ENCODE measurements at regions not wholly inside any gene's neighbourhood (a gene's known extent, or its start where the extent isn't known, plus 50 kb on each side); places are given as distances from the start of the nearest gene placed in this dataset.

DNA sequence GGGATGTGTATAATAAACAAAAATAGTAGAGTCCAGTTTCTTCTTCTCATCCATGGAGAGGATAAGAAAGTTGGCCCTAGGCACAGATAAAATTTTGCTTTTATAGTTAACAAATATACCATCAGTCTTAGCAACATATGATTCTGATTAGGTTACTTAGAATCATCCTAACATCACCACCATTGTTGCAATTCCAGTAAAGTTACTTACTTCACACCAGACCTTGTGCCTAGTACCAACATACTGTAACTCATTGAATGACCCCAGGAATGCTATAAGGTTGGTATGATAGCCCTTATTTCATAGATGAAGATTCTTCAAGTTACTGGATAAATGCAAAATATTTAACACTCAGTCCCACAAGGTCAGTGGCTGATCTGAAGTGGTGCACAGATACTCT, 183.8 kb upstream of the ATP2B1 start:
- DNase-seq (ENCODE audit: extremely low spot score) = no peak
- POLR2A ChIA-PET = no interaction called here
- TF ChIP-seq, protein P1, sequence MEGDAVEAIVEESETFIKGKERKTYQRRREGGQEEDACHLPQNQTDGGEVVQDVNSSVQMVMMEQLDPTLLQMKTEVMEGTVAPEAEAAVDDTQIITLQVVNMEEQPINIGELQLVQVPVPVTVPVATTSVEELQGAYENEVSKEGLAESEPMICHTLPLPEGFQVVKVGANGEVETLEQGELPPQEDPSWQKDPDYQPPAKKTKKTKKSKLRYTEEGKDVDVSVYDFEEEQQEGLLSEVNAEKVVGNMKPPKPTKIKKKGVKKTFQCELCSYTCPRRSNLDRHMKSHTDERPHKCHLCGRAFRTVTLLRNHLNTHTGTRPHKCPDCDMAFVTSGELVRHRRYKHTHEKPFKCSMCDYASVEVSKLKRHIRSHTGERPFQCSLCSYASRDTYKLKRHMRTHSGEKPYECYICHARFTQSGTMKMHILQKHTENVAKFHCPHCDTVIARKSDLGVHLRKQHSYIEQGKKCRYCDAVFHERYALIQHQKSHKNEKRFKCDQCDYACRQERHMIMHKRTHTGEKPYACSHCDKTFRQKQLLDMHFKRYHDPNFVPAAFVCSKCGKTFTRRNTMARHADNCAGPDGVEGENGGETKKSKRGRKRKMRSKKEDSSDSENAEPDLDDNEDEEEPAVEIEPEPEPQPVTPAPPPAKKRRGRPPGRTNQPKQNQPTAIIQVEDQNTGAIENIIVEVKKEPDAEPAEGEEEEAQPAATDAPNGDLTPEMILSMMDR (IDR thresholded peaks at IDR 0.05; ENCODE audit: control extremely low read depth, extremely low read depth, low read depth, missing control alignments) = no peak
- CTCF ChIA-PET = no interaction called here

DNA sequence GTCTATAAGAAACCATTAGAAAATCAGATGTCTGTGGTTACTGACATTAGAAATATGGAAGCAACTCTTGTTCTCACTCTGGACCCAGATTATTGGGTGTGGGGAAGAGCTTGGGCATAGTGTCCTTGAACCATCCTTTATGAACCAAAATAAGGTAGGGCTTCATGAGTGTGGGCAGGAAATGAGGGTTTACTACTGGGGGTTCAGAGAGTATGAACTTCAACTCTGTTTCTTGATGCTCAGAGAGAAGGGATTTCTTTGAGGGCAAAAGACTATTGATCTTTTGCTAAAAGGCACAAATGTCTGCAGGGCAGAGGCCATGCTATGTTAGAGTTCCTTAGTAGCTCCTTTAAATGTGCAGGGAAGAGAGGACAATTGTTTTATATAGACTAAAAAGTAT, 183.3 kb upstream of the ATP2B1 start:
- no peak for DNase-seq (ENCODE audit: extremely low spot score)
- ChIA-PET POLR2A (no interaction called here), CTCF (no interaction called here)
- TF ChIP-seq, protein P1 (IDR thresholded peaks at IDR 0.05; ENCODE audit: control extremely low read depth, extremely low read depth, low read depth, missing control alignments) = no peak

DNA sequence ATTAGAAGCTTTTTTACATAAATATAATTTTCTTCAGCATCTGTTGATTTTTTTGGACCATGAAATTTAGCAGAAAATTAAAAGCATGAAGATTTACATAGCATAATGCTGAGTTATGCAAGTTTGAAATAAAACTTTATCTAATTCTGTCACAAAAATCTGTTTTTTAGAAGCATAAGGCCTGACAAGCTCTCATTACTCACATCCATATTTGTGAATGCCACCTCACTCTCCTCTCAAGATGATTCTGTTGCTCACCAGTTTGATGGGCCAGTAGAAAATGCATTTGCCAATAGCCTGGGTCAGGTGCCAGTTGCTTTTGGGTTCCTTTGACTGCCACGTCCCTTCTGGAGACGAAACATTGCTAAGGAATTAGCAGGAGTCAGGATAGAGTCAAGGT, 181.5 kb upstream of the ATP2B1 start:
- ChIA-PET CTCF (no interaction called here), POLR2A (no interaction called here)
- DNase-seq (ENCODE audit: extremely low spot score) = no peak

DNA sequence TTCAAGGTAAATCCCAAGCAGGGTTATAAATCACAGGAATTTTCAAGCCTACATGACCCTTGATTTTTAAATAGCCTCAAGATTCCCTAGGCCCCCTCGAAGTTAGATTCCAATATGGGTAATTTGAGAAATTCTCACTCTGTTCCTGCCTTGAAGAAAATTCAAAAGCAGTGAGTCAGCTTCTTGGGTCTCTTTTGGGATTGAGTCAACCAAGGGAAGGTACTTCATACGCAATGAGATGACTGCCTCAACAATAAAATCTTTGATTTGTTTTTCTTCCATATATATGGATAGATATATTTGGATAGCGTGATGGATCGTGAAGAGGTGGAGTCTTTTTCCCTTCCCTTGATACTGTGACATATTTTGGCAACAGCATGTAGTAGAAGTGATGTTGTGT, 180.4 kb upstream of the ATP2B1 start:
- ChIA-PET CTCF (no interaction called here), POLR2A (no interaction called here)
- DNase-seq (ENCODE audit: extremely low spot score) = no peak
- TF ChIP-seq, protein P1 (IDR thresholded peaks at IDR 0.05; ENCODE audit: control extremely low read depth, extremely low read depth, low read depth, missing control alignments) = no peak

More for the DNA sequence above, 181.5 kb upstream of the ATP2B1 start:
- TF ChIP-seq, protein P1 (IDR thresholded peaks at IDR 0.05; ENCODE audit: control extremely low read depth, extremely low read depth, low read depth, missing control alignments) = no peak

DNA sequence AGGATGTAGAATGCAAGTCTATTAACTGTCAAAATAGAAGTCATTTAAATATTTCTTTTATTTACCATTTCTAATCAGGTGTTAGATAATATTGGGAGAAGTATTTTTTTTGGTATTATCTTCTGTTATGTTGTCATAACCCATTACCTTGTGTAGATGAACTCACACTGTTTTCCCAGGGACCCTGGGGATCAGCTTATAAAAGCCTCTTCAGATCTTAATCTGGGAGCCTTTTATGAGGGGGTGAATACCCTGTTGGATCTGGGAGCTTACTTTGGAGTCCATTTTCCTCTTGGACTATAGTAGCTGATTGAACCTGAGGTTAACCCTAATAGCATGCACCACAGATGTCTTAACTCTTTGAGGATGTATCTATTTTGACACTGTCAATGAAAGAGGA, 176.3 kb upstream of the ATP2B1 start:
- CTCF ChIA-PET = interaction anchor here (0.9 to 2.3 kb wide), 12 partner anchors 9 to 424 kb away, joined by 3 to 8 read pairs (median 3); no protein-coding TSS in a partner anchor
- TF ChIP-seq, protein P1 (IDR thresholded peaks at IDR 0.05; ENCODE audit: control extremely low read depth, extremely low read depth, low read depth, missing control alignments) = no peak
- DNase-seq (ENCODE audit: extremely low spot score) = no peak
- POLR2A ChIA-PET = no interaction called here

DNA sequence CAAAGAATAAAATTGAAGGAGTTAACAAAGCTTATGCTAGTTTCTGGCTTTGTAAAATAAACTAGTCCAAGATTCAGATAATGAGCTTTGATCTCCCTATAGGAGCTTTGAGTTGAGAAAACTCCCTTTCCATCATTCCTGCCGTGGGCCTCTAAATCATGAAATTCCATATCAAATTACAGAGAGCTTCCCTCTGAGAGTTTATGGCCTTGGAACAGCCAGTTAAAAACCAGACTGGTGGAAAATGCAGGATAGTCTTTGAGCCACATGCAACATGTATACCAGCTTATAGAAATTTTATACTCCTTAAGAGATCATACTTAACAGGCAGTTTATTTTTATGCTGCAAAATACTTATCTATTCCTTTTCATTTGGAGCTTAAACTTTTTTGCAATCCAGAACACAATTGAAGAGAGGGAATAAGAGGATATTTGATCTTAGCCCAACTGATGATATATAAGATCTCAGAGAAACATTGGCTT, 175.8 kb upstream of the ATP2B1 start:
- TF ChIP-seq, protein P1 (IDR thresholded peaks at IDR 0.05; ENCODE audit: control extremely low read depth, extremely low read depth, low read depth, missing control alignments) = no peak
- POLR2A ChIA-PET = no interaction called here
- CTCF ChIA-PET = interaction anchor here (0.9 to 2.3 kb wide), 11 partner anchors 9 to 423 kb away, joined by 3 to 8 read pairs (median 3); no protein-coding TSS in a partner anchor
- no peak for DNase-seq (ENCODE audit: extremely low spot score)

Measured in GM10248 (cell line).